ENCODE measurements at regions not wholly inside any gene's neighbourhood (a gene's known extent, or its start where the extent isn't known, plus 50 kb on each side); places are given as distances from the start of the nearest gene placed in this dataset.

DNA sequence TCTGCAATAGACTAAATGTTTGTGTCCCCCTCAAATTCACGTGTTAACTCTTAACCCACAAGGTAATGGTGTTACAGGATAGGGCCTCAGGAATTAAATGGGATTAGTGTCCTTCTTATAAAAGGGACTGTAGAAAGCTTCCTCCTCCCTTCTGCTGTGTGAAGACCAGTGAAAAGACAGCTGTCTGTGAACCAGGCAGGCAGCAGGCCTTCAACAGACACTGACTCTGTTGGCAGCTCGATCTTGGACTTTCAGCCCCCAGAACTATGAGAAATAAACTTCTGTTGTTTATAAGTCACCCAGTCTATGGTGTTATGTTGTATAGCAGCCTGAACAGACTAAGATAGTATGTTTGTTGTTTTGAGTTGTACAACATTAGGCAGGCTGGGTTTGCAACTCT lies 208.1 kb downstream of the GBA3 start:
- TF ChIP-seq POLR2AphosphoS5 (IDR thresholded peaks at IDR 0.05): no peak
- TF ChIP-seq, protein P1, sequence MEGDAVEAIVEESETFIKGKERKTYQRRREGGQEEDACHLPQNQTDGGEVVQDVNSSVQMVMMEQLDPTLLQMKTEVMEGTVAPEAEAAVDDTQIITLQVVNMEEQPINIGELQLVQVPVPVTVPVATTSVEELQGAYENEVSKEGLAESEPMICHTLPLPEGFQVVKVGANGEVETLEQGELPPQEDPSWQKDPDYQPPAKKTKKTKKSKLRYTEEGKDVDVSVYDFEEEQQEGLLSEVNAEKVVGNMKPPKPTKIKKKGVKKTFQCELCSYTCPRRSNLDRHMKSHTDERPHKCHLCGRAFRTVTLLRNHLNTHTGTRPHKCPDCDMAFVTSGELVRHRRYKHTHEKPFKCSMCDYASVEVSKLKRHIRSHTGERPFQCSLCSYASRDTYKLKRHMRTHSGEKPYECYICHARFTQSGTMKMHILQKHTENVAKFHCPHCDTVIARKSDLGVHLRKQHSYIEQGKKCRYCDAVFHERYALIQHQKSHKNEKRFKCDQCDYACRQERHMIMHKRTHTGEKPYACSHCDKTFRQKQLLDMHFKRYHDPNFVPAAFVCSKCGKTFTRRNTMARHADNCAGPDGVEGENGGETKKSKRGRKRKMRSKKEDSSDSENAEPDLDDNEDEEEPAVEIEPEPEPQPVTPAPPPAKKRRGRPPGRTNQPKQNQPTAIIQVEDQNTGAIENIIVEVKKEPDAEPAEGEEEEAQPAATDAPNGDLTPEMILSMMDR (IDR thresholded peaks at IDR 0.05): no peak

Data from esophagus muscularis mucosa (tissue), 3 donors.